ENCODE measurements at regions not wholly inside any gene's neighbourhood (a gene's known extent, or its start where the extent isn't known, plus 50 kb on each side); places are given as distances from the start of the nearest gene placed in this dataset.

DNA sequence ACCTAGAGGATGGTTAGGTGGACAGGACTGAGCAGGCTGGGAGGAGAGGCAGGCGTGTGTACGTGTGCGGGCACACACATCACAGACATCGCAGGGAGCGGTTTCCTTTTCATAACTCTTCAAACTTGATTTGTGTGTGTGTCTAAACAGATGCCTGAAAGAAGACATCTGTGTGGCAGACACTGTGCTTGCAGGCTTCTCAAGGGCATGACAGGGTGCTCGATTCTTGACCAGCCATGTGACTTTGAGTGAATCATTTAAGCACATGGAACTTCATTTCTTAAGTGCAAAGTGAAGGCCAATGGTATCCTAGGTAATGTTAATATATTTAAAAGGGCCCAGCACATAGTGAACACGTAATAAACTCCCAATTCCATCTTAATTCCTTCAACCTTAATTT lies 186.5 kb downstream of the SCP2D1 start:
- no peak overlapping the region for H3K4me3 ChIP-seq (ENCODE audit: low read depth, low read length)
- DNase-seq (ENCODE audit: low read depth), result no peak
- TF ChIP-seq, protein P1, sequence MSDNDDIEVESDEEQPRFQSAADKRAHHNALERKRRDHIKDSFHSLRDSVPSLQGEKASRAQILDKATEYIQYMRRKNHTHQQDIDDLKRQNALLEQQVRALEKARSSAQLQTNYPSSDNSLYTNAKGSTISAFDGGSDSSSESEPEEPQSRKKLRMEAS (IDR thresholded peaks at IDR 0.05; ENCODE audit: low read depth, low read length), result no peak
- TF ChIP-seq, protein P2, sequence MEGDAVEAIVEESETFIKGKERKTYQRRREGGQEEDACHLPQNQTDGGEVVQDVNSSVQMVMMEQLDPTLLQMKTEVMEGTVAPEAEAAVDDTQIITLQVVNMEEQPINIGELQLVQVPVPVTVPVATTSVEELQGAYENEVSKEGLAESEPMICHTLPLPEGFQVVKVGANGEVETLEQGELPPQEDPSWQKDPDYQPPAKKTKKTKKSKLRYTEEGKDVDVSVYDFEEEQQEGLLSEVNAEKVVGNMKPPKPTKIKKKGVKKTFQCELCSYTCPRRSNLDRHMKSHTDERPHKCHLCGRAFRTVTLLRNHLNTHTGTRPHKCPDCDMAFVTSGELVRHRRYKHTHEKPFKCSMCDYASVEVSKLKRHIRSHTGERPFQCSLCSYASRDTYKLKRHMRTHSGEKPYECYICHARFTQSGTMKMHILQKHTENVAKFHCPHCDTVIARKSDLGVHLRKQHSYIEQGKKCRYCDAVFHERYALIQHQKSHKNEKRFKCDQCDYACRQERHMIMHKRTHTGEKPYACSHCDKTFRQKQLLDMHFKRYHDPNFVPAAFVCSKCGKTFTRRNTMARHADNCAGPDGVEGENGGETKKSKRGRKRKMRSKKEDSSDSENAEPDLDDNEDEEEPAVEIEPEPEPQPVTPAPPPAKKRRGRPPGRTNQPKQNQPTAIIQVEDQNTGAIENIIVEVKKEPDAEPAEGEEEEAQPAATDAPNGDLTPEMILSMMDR (IDR thresholded peaks at IDR 0.05; ENCODE audit: low read depth, low read length), result no peak
- TF ChIP-seq POLR2A (IDR thresholded peaks at IDR 0.05; ENCODE audit: extremely low read depth, insufficient read length), result no peak
- TF ChIP-seq MYC (IDR thresholded peaks at IDR 0.05; ENCODE audit: low read depth, low read length), result no peak

DNA sequence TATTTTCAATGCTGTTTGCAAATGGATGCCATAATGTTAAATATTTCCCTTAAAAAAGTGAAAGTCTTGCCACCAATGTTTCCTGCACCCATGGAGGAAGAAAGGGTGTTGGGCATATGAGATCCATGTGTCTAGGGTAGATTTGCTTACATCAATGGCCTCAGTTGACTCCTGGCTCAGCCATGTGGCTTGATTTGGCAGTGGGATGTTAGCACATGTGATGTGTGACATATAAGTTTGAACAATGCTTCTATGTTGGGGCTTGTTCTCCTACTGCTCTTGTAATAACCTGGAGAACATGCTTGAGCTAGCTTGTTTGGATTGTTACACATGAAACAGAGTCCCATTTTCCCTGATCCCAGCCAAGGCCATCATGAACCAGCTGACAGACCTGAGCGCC lies 187.6 kb downstream of the SCP2D1 start:
- H3K4me3 ChIP-seq (ENCODE audit: low read depth, low read length), result no peak overlapping the region
- TF ChIP-seq POLR2A (IDR thresholded peaks at IDR 0.05; ENCODE audit: extremely low read depth, insufficient read length), result no peak
- TF ChIP-seq, protein P1 (IDR thresholded peaks at IDR 0.05; ENCODE audit: low read depth, low read length), result no peak
- TF ChIP-seq MYC (IDR thresholded peaks at IDR 0.05; ENCODE audit: low read depth, low read length), result no peak
- TF ChIP-seq, protein P2 (IDR thresholded peaks at IDR 0.05; ENCODE audit: low read depth, low read length), result no peak
- no peak for DNase-seq (ENCODE audit: low read depth)

DNA sequence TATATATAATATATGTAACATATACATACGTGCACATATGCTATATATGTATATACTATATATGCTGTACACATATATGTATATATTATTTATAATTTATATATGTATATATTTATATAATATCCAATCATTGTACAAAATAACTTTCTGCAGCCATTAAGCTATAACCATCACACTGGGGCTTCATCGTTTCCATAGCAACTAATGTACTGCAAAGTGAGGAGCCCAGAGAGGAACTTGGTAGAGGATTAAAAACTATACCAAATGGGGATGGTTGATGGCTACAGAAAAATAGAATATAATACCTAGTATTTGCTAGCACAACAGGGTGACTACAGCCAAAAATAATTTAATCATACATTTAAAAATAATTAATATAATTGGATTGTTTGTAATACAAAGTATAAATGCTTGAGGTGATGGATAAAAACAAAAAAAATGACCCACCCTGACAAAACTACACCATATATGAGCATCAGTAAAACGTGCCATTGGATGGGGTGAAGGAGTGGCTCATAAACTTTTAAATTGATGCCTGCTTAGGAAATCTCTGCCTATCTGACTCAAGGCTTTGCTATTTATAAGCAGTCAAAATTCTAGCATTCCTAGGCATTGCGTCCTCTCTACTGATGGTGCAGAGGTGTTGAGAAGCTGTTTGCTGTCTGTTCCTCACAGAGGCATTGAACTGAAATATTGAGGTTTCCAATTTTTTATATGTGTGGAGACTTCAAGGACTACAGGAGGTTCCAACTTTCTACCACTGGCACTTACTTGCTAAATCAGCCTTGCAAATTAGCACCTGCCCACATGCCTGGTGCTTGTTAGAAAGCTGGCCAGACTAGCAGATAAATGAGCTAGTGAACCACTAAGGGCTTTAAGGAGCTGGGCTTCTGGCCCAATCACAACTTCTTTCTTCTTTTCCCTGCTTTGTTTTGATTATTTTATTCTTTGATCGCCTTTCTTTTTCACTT lies 190.1 kb downstream of the SCP2D1 start:
- no peak for DNase-seq (ENCODE audit: low read depth)
- TF ChIP-seq POLR2A (IDR thresholded peaks at IDR 0.05; ENCODE audit: extremely low read depth, insufficient read length), result no peak
- no peak for TF ChIP-seq MYC (IDR thresholded peaks at IDR 0.05; ENCODE audit: low read depth, low read length)
- TF ChIP-seq, protein P2 (IDR thresholded peaks at IDR 0.05; ENCODE audit: low read depth, low read length), result no peak
- TF ChIP-seq, protein P1 (IDR thresholded peaks at IDR 0.05; ENCODE audit: low read depth, low read length), result no peak
- no peak overlapping the region for H3K4me3 ChIP-seq (ENCODE audit: low read depth, low read length)

DNA sequence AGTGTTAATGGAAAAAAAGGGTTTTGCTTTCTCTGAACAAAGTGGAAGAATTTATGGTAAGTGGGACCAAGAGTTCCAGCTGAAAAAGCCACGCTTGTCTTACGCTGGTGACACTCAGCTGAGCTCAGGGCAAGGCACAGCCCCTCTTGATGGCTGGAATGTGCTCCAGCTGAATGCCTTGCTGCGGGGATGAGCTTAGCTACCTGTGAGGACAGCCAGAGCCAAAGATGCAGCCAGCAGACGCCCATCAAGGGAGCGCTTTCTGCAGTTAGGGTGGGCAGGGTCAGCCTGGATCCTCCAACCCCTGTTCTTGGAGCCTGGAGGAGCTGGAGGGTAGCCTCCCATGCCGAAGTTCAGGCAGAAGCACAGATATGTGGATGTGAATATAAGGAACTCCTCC lies 191.4 kb downstream of the SCP2D1 start:
- DNase-seq (ENCODE audit: low read depth), result no peak
- TF ChIP-seq MYC (IDR thresholded peaks at IDR 0.05; ENCODE audit: low read depth, low read length) (no peak), POLR2A (IDR thresholded peaks at IDR 0.05; ENCODE audit: extremely low read depth, insufficient read length) (no peak)
- TF ChIP-seq, protein P1 (IDR thresholded peaks at IDR 0.05; ENCODE audit: low read depth, low read length), result no peak
- TF ChIP-seq, protein P2 (IDR thresholded peaks at IDR 0.05; ENCODE audit: low read depth, low read length), result no peak
- no peak overlapping the region for H3K4me3 ChIP-seq (ENCODE audit: low read depth, low read length)

DNA sequence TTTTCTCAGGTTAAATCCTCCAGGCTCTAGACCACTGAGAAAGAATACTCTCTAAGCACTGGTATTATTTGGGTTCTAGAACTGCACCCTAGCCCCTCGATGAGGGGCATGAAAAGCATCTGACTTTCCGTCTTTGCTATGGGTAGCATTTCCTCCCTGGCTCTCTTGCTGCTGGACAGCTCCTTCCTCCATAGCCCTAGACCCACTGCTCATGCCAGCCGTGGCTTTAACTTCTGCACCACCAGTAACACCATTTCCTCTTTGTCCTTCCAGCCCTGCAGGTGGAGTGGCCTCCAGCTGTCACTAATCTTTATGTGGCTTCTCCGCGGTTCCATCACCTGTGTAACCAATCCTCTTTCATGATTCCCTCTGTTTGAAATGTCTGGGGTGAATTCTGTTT lies 194.9 kb downstream of the SCP2D1 start:
- peak; percentile 47 for DNase-seq (ENCODE audit: low read depth)

More for the DNA sequence above, 194.9 kb downstream of the SCP2D1 start:
- H3K4me3 ChIP-seq (ENCODE audit: low read depth, low read length), result no peak overlapping the region
- TF ChIP-seq MYC (IDR thresholded peaks at IDR 0.05; ENCODE audit: low read depth, low read length) (no peak), POLR2A (IDR thresholded peaks at IDR 0.05; ENCODE audit: extremely low read depth, insufficient read length) (no peak)
- TF ChIP-seq, protein P2 (IDR thresholded peaks at IDR 0.05; ENCODE audit: low read depth, low read length), result no peak
- TF ChIP-seq, protein P1 (IDR thresholded peaks at IDR 0.05; ENCODE audit: low read depth, low read length), result no peak

Measured in NB4 (cell line).